Heart left ventricle (tissue), 16 donors: ENCODE measurements at regions not wholly inside any gene's neighbourhood (a gene's known extent, or its start where the extent isn't known, plus 50 kb on each side); places are given as distances from the start of the nearest gene placed in this dataset.
A peak's percentile ranks its signal among the peaks of the same experiment; 100 is the strongest.

Experiments used
- ATAC-seq, 4 donors: fragments of 200-7000 bp; cut with Tn5 transposase; one replicate each; pipeline ENCODE4 v1.9.1; 2020 to 2022; ENCODE audit warnings: moderate library complexity in 4 of 4, mild to moderate bottlenecking in 3 of 4, moderate number of reproducible peaks in 1 of 4
- DNase-seq, 5 donors: peaks; one replicate each; pipeline ENCODE4 v3.0.0-alpha.2; 2020
- H3K27ac ChIP-seq, 12 donors: fragments of 200-600 bp; sonication (generic) in 4 of 12; one replicate each; pipeline versions ENCODE4 v1.5.0 to v1.8.0; 2016 to 2022; ENCODE audit warnings: mild to moderate bottlenecking in 2 of 12
- H3K27me3 ChIP-seq, 9 donors: fragments of 200-600 bp; sonication (generic) in 2 of 9; one replicate each; pipeline versions ENCODE4 v1.5.1 to v1.8.0; 2016 to 2022; ENCODE audit warnings: mild to moderate bottlenecking in 3 of 9
- H3K36me3 ChIP-seq, 9 donors: fragments of 200-600 bp; sonication (generic) in 2 of 9; one replicate each; pipeline versions ENCODE4 v1.5.0 to v1.8.0; 2018 to 2022; ENCODE audit warnings: mild to moderate bottlenecking in 2 of 9
- H3K4me1 ChIP-seq, 12 donors: fragments of 200-600 bp; sonication (generic) in 4 of 12; one replicate each; pipeline versions ENCODE4 v1.5.0 to v1.8.0; 2016 to 2022; ENCODE audit warnings: mild to moderate bottlenecking in 3 of 12
- H3K4me3 ChIP-seq, 12 donors: fragments of 200-600 bp; sonication (generic) in 4 of 12; one replicate each; pipeline versions ENCODE4 v1.5.0 to v1.8.0; 2017 to 2022; ENCODE audit warnings: mild to moderate bottlenecking in 9 of 12, moderate library complexity in 4 of 12
- H3K9me3 ChIP-seq, 12 donors: fragments of 200-600 bp; sonication (generic) in 4 of 12; one replicate each; pipeline versions ENCODE4 v1.5.0 to v1.8.0; 2016 to 2022; ENCODE audit warnings: mild to moderate bottlenecking in 1 of 12
- POLR2A ChIP-seq, 2 donors: fragments of 450-650 bp; IDR thresholded peaks; one replicate each; pipeline ENCODE4 v1.6.1; 2017; ENCODE audit warnings: antibody characterized with exemption in 2 of 2, mild to moderate bottlenecking in 2 of 2, moderate library complexity in 2 of 2
- WGBS, 4 donors: extraction: QIAGEN DNeasy Blood & Tissue Kit in 2 of 4; methylation state at CpG; one replicate each; pipeline versions ENCODE4 v1.1.5 to v1.1.7; 2013 to 2018; 5-methylcytosine and 5-hydroxymethylcytosine counted together
- intact Hi-C, 10 donors: fragments of 100-400 bp; cut with DNase I; formaldehyde crosslinking; loops; one replicate each; pipeline versions ENCODE4 v1.11.1 to v1.14.2; 2022
- TF ChIP-seq, protein P1 (sequence below), 12 donors: fragments of 200-600 bp; sonication (generic) in 4 of 12; IDR thresholded peaks; one replicate each; pipeline versions ENCODE4 v1.5.0 to v1.8.0; 2018 to 2022; ENCODE audit warnings: antibody characterized with exemption in 12 of 12, mild to moderate bottlenecking in 5 of 12
- donor health status: ischemic (EF 13 %, LVEDD 7.1; RV severe dilation, severe dysfunction).
- donor health status: healthy with polysubstance abuse.
- donor health status: DM: no; HTN: yes; CAD: no.
- donor health status: DM: no; HTN: no; CAD: no.
- donor health status: ischemic (EF 25% LVEDD 6.9; RV normal size, moderate dysfunction).
- donor health status: ischemic (EF 25% LVEDD 5.7; RV mildly dilated, moderate dysfunction).
- donor health status: healthy.
- donor health status: DM: yes; HTN: yes; CAD: no.
- donor health status: ischemic (EF 35%, LVEDD 5.7; RV mildly dilated, moderate dysfunction).
- donor health status: nonischemic (EF 11% LVEDD 7.7; RV severe dilation, severe dysfunction).
- donor health status: DM: yes; HTN: yes; CAD: no.
- donor health status: PGD.
- donor health status: ischemic (EF 29% LVEDD 5.4; RV normal size, mild dysfunction).
- donor health status: nonischemic (EF 23%, LVEDD 6.1; RV moderate dilation, normal function).

DNA sequence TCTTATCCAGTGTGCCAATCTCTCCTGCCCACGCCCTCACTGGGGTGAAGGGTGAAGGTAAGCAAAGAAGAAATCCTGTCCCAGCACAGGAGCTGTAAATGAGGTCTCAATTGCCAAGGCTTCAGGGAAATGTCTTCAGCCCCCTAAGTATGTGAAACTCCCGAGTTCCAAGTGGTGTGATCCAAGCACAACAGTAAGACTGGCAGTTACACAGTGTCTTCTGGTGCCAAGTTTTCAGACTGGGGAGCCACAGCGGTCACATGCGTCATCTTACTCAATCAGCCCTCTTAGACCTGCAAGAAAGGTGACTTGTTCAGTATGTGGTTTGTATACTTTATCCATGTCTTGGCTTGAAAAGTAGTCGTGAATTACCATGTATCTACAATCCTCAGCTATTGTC lies 55.0 kb upstream of the SPRED2 start:
- Histone ChIP-seq H3K4me1 (no peaks in the 10 kb centered on the region), H3K9me3 (peaks cover 0 to 13% (median 0%) of the 10 kb centered on the region in 12 donors), H3K4me3 (no peak overlapping the region), H3K27ac (no peak overlapping the region), H3K27me3 (no peaks in the 10 kb centered on the region), H3K36me3 (no peaks in the 10 kb centered on the region)
- 90 to 95% (median 94%) methylated on average over 5 of the region's 5 CpGs for WGBS, 4 donors
- DNase-seq, result no peak
- ATAC-seq, result peak in 1 of 4 donors; percentile 20
- intact Hi-C loops, result no loop called here
- TF ChIP-seq, protein P1, sequence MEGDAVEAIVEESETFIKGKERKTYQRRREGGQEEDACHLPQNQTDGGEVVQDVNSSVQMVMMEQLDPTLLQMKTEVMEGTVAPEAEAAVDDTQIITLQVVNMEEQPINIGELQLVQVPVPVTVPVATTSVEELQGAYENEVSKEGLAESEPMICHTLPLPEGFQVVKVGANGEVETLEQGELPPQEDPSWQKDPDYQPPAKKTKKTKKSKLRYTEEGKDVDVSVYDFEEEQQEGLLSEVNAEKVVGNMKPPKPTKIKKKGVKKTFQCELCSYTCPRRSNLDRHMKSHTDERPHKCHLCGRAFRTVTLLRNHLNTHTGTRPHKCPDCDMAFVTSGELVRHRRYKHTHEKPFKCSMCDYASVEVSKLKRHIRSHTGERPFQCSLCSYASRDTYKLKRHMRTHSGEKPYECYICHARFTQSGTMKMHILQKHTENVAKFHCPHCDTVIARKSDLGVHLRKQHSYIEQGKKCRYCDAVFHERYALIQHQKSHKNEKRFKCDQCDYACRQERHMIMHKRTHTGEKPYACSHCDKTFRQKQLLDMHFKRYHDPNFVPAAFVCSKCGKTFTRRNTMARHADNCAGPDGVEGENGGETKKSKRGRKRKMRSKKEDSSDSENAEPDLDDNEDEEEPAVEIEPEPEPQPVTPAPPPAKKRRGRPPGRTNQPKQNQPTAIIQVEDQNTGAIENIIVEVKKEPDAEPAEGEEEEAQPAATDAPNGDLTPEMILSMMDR (IDR thresholded peaks at IDR 0.05), result no peak
- TF ChIP-seq POLR2A (IDR thresholded peaks at IDR 0.05), result no peak

DNA sequence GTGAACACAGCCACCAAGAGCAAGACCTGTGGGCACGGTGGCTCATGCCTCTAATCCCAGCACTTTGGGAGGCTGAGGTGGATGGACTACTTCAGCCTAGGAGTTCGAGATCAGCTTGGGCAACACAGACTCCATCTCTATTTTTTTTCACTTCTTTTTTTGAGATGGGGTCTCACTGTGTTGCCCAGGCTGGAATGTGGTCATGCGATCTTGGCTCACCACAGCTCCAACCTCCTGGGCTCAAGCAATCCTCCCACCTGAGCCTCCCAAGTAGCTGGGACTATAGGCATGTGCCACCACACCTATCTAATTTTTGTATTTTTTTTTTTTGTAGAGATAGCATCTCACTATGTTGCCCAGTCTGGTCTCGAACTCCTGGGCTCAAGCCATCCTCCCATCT lies 54.4 kb upstream of the SPRED2 start:
- Histone ChIP-seq H3K27ac (no peak overlapping the region), H3K4me1 (no peaks in the 10 kb centered on the region), H3K36me3 (no peaks in the 10 kb centered on the region), H3K9me3 (peaks cover 0 to 13% (median 0%) of the 10 kb centered on the region in 12 donors), H3K27me3 (no peaks in the 10 kb centered on the region), H3K4me3 (no peak overlapping the region)
- no peak for TF ChIP-seq POLR2A (IDR thresholded peaks at IDR 0.05)
- TF ChIP-seq, protein P1 (IDR thresholded peaks at IDR 0.05), result no peak
- WGBS, 4 donors, result 86 to 97% (median 95%) methylated on average over 4 of the region's 4 CpGs
- intact Hi-C loops, result no loop called here
- ATAC-seq (no peak), DNase-seq (no peak)

DNA sequence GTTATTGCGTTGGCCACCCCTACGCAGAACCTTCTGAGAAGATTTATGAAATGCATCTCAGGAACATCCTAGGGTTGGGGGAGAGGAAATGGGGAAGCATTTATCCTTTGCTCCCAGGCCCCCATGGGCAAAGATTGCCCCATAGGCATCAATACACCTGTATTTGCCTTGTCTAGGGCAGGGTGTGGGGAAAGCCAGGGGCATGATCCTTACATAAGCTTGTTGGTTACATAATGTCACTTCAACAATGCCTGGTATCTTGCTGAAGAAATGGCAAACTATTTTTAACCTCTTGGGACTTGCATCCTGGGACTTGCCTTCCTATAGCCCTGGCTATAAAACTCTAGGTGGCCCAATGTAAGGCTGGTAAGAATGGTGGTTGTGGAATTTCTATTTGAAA lies 53.9 kb upstream of the SPRED2 start:
- H3K9me3 ChIP-seq, result peaks cover 0 to 13% (median 0%) of the 10 kb centered on the region in 12 donors
- H3K4me1 ChIP-seq, result no peaks in the 10 kb centered on the region
- H3K4me3 ChIP-seq, result no peak overlapping the region
- WGBS, 4 donors, result 96 to 100% (median 99%) methylated on average over 2 of the region's 2 CpGs
- H3K36me3 ChIP-seq, result no peaks in the 10 kb centered on the region
- DNase-seq, result no peak
- no peak for ATAC-seq
- intact Hi-C loops, result no loop called here
- H3K27ac ChIP-seq, result no peak overlapping the region
- TF ChIP-seq, protein P1 (IDR thresholded peaks at IDR 0.05), result no peak
- TF ChIP-seq POLR2A (IDR thresholded peaks at IDR 0.05), result no peak
- no peaks in the 10 kb centered on the region for H3K27me3 ChIP-seq

DNA sequence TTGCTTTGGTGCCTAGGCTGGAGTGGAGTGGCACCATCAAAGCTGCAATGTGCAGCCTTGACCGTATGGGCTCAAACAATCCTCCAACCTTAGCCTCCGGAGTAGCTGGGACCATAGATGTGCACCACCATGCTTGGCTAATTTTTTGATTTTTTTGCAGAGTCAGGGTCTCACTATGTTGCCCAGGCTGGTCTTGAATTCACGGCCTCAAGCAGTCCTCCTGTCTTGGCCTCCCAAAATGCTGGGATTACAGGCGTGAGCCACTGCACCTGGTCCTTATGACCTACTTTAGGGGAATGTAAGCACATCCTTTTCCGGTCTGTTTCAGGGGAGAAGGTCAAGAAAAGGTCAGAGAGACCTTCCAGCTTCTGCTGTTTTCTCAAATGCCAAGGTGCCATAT lies 53.4 kb upstream of the SPRED2 start:
- TF ChIP-seq POLR2A (IDR thresholded peaks at IDR 0.05), result no peak
- TF ChIP-seq, protein P1 (IDR thresholded peaks at IDR 0.05), result no peak
- intact Hi-C loops, result no loop called here
- WGBS, 4 donors, result 89 to 95% (median 93%) methylated on average over 5 of the region's 5 CpGs
- no peaks in the 10 kb centered on the region for H3K27me3 ChIP-seq
- H3K36me3 ChIP-seq, result no peaks in the 10 kb centered on the region
- no peaks in the 10 kb centered on the region for H3K4me1 ChIP-seq
- ATAC-seq (no peak), DNase-seq (no peak)
- H3K27ac ChIP-seq, result no peak overlapping the region
- no peak overlapping the region for H3K4me3 ChIP-seq
- peaks cover 0 to 13% (median 0%) of the 10 kb centered on the region in 12 donors for H3K9me3 ChIP-seq
